ENCODE measurements at regions not wholly inside any gene's neighbourhood (a gene's known extent, or its start where the extent isn't known, plus 50 kb on each side); places are given as distances from the start of the nearest gene placed in this dataset.

DNA sequence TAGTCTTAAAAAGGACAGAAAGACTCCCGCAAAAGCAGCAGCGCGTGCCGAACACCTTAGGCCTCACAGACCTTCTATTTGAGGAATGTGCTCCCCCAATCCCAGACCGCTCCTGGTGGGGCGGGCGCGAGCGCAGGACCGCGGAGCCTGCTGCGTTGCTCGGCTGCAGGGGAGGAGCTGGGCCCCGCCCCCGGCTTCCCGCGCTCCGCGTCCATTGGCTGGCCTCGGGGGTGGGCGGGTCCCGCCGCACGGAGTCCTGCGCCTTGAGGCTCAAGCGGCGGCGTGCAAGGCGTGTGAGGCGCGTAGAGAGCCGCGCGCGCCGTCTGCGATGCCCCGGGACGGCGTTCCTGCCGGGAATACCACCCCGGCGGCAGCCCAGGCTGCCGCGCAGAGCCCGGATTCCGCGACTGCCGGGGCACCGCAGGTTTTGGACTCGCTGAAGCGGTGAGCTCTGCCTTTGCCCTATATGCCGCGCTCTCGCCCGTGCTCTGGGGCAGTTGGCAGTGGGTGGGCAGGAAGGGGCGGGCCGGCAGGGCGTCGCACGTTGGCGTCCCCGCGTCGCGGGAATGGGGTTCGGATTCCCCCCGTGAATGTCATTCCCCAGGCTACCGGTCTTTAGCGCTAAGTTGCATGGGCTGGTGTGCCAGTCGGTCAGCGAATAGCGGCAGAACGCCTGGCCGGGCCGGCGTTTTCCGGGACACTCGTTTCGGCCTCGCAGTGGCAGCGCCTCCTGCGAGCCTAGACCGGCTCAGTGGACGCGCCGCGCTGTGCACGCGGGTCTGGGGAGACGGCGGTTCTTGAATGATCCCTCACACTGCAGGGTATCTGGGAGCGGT lies 49.6 kb upstream of the PAIP2B start (continued):
- TF ChIP-seq PCBP1 (IDR thresholded peaks at IDR 0.05; ENCODE audit: borderline replicate concordance, low read depth, low read length): no peak
- TF ChIP-seq E2F1 (CRISPR knock-in tag; IDR thresholded peaks at IDR 0.05): peak; percentile 90
- TF ChIP-seq ZNF251 (CRISPR knock-in tag; IDR thresholded peaks at IDR 0.05): no peak; the same call in 1 of the 2 replicates
- TF ChIP-seq, protein P1, sequence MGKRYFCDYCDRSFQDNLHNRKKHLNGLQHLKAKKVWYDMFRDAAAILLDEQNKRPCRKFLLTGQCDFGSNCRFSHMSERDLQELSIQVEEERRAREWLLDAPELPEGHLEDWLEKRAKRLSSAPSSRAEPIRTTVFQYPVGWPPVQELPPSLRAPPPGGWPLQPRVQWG (CRISPR knock-in tag; IDR thresholded peaks at IDR 0.05; ENCODE audit: borderline replicate concordance, low read depth): no peak
- TF ChIP-seq ZNF703 (CRISPR knock-in tag; IDR thresholded peaks at IDR 0.05; ENCODE audit: borderline replicate concordance): peak; percentile 62; the same call in 1 of the 2 replicates
- peak; percentile 96 for TF ChIP-seq FOXC1 (CRISPR knock-in tag; IDR thresholded peaks at IDR 0.05; ENCODE audit: borderline replicate concordance)
- TF ChIP-seq RNF2 (conservative IDR thresholded peaks at IDR 0.05; ENCODE audit: low read depth): peak; percentile 85
- no peak for TF ChIP-seq MTA3 (CRISPR knock-in tag; IDR thresholded peaks at IDR 0.05)
- no peak for TF ChIP-seq SETDB1 (CRISPR knock-in tag; IDR thresholded peaks at IDR 0.05; ENCODE audit: borderline replicate concordance)
- peak; percentile 85; the same call in 1 of the 2 replicates for TF ChIP-seq ZNF607 (CRISPR knock-in tag; IDR thresholded peaks at IDR 0.05; ENCODE audit: borderline replicate concordance)
- TF ChIP-seq TRIM24 (CRISPR knock-in tag; IDR thresholded peaks at IDR 0.05): no peak
- TF ChIP-seq, protein P2, sequence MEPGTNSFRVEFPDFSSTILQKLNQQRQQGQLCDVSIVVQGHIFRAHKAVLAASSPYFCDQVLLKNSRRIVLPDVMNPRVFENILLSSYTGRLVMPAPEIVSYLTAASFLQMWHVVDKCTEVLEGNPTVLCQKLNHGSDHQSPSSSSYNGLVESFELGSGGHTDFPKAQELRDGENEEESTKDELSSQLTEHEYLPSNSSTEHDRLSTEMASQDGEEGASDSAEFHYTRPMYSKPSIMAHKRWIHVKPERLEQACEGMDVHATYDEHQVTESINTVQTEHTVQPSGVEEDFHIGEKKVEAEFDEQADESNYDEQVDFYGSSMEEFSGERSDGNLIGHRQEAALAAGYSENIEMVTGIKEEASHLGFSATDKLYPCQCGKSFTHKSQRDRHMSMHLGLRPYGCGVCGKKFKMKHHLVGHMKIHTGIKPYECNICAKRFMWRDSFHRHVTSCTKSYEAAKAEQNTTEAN (CRISPR knock-in tag; conservative IDR thresholded peaks at IDR 0.05): peak; percentile 57; the same call in 1 of the 2 replicates
- TF ChIP-seq ZMYM2 (CRISPR knock-in tag; IDR thresholded peaks at IDR 0.05): 0 out of 2 replicates have a peak, but pooled peaks have one; percentile 51
- peak; percentile 56; the same call in 1 of the 2 replicates for TF ChIP-seq ZNF441 (CRISPR knock-in tag; IDR thresholded peaks at IDR 0.05; ENCODE audit: borderline replicate concordance)
- TF ChIP-seq PATZ1 (CRISPR knock-in tag; IDR thresholded peaks at IDR 0.05): peak; percentile 41; the same call in 1 of the 2 replicates
- TF ChIP-seq, protein P3, sequence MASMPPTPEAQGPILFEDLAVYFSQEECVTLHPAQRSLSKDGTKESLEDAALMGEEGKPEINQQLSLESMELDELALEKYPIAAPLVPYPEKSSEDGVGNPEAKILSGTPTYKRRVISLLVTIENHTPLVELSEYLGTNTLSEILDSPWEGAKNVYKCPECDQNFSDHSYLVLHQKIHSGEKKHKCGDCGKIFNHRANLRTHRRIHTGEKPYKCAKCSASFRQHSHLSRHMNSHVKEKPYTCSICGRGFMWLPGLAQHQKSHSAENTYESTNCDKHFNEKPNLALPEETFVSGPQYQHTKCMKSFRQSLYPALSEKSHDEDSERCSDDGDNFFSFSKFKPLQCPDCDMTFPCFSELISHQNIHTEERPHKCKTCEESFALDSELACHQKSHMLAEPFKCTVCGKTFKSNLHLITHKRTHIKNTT (CRISPR knock-in tag; IDR thresholded peaks at IDR 0.05): no peak
- no peak for TF ChIP-seq MAFF (IDR thresholded peaks at IDR 0.05; ENCODE audit: low read depth, low read length)
- TF ChIP-seq, protein P4, sequence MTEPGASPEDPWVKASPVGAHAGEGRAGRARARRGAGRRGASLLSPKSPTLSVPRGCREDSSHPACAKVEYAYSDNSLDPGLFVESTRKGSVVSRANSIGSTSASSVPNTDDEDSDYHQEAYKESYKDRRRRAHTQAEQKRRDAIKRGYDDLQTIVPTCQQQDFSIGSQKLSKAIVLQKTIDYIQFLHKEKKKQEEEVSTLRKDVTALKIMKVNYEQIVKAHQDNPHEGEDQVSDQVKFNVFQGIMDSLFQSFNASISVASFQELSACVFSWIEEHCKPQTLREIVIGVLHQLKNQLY (CRISPR knock-in tag; IDR thresholded peaks at IDR 0.05): no peak
- no peak for TF ChIP-seq RARG (CRISPR knock-in tag; IDR thresholded peaks at IDR 0.05; ENCODE audit: low read depth)
- TF ChIP-seq CSRNP2 (CRISPR knock-in tag; conservative IDR thresholded peaks at IDR 0.05; ENCODE audit: low read depth): no peak
- TF ChIP-seq ZNF282 (IDR thresholded peaks at IDR 0.05; ENCODE audit: partially characterized antibody): no peak

Measured in HepG2 (cell line).